ENCODE measurements at regions not wholly inside any gene's neighbourhood (a gene's known extent, or its start where the extent isn't known, plus 50 kb on each side); places are given as distances from the start of the nearest gene placed in this dataset.

GRCh38 chr1:29575826-29576225 is 339.5 kb downstream of the PTPRU start:
- ATAC-seq (replicated peaks), result no peak
- peaks cover 26 to 71% of the 10 kb centered on the region in 2 donors for H3K27me3 Mint-ChIP-seq
- H3K4me3 Mint-ChIP-seq, result no peak overlapping the region
- DNase-seq, result no peak
- H3K27ac Mint-ChIP-seq, result no peak overlapping the region
- no peaks in the 10 kb centered on the region for H3K9me3 Mint-ChIP-seq
- H3K4me1 Mint-ChIP-seq (ENCODE audit: low read depth in 2 of 2), result no peaks in the 10 kb centered on the region
- no peaks in the 10 kb centered on the region for H3K36me3 Mint-ChIP-seq (ENCODE audit: insufficient read depth)

- no peaks in the 10 kb centered on the region for H3K4me1 Mint-ChIP-seq (ENCODE audit: low read depth in 2 of 2)
- H3K27ac Mint-ChIP-seq, result no peak overlapping the region
- no peaks in the 10 kb centered on the region for H3K9me3 Mint-ChIP-seq
- ATAC-seq (replicated peaks) (no peak), DNase-seq (no peak)
- H3K36me3 Mint-ChIP-seq (ENCODE audit: insufficient read depth), result no peaks in the 10 kb centered on the region
- H3K27me3 Mint-ChIP-seq, result peaks cover 26 to 70% of the 10 kb centered on the region in 2 donors
- no peak overlapping the region for H3K4me3 Mint-ChIP-seq
Measured at GRCh38 chr1:29575277-29575676, 339.0 kb downstream of the PTPRU start.

- DNase-seq, result no peak
- Mint-ChIP-seq H3K36me3 (ENCODE audit: insufficient read depth) (no peaks in the 10 kb centered on the region), H3K9me3 (no peaks in the 10 kb centered on the region), H3K27me3 (peaks cover 26 to 70% of the 10 kb centered on the region in 2 donors), H3K27ac (no peak overlapping the region), H3K4me1 (ENCODE audit: low read depth in 2 of 2) (no peaks in the 10 kb centered on the region), H3K4me3 (no peak overlapping the region)
- ATAC-seq (replicated peaks), result no peak
Measured at GRCh38 chr1:29574871-29575270, 338.5 kb downstream of the PTPRU start.

GRCh38 chr1:29569971-29570634 is 333.8 kb downstream of the PTPRU start:
- Mint-ChIP-seq H3K27me3 (peaks cover 19 to 50% of the 10 kb centered on the region in 2 donors), H3K4me1 (ENCODE audit: low read depth in 2 of 2) (no peaks in the 10 kb centered on the region), H3K27ac (no peak overlapping the region), H3K9me3 (peaks cover 6 to 13% of the 10 kb centered on the region in 2 donors), H3K4me3 (no peak overlapping the region), H3K36me3 (ENCODE audit: insufficient read depth) (no peaks in the 10 kb centered on the region)
- no peak for DNase-seq
- no peak for ATAC-seq (replicated peaks)

GRCh38 chr1:29567257-29567656 is 330.9 kb downstream of the PTPRU start:
- Mint-ChIP-seq H3K4me3 (no peak overlapping the region), H3K9me3 (peaks cover 10 to 26% of the 10 kb centered on the region in 2 donors), H3K27ac (no peak overlapping the region), H3K27me3 (peaks cover 7 to 24% of the 10 kb centered on the region in 2 donors), H3K4me1 (ENCODE audit: low read depth in 2 of 2) (no peaks in the 10 kb centered on the region), H3K36me3 (ENCODE audit: insufficient read depth) (no peaks in the 10 kb centered on the region)
- DNase-seq (no peak), ATAC-seq (replicated peaks) (no peak)

- Mint-ChIP-seq H3K27me3 (peaks cover 0 to 20% of the 10 kb centered on the region in 2 donors), H3K36me3 (ENCODE audit: insufficient read depth) (no peaks in the 10 kb centered on the region), H3K4me1 (ENCODE audit: low read depth in 2 of 2) (no peaks in the 10 kb centered on the region), H3K4me3 (no peak overlapping the region), H3K9me3 (peaks cover 10 to 27% of the 10 kb centered on the region in 2 donors), H3K27ac (no peak overlapping the region)
- ATAC-seq (replicated peaks), result no peak
- DNase-seq, result no peak
Measured at GRCh38 chr1:29565490-29565889, 329.2 kb downstream of the PTPRU start.

GRCh38 chr1:29563571-29563970 is 327.2 kb downstream of the PTPRU start:
- DNase-seq (no peak), ATAC-seq (replicated peaks) (no peak)
- Mint-ChIP-seq H3K4me1 (ENCODE audit: low read depth in 2 of 2) (no peaks in the 10 kb centered on the region), H3K4me3 (no peak overlapping the region), H3K27ac (no peak overlapping the region), H3K27me3 (peaks cover 8 to 31% of the 10 kb centered on the region in 2 donors), H3K36me3 (ENCODE audit: insufficient read depth) (no peaks in the 10 kb centered on the region), H3K9me3 (peaks cover 10 to 22% of the 10 kb centered on the region in 2 donors)

GRCh38 chr1:29563092-29563491 is 326.8 kb downstream of the PTPRU start:
- Mint-ChIP-seq H3K4me1 (ENCODE audit: low read depth in 2 of 2) (no peaks in the 10 kb centered on the region), H3K27ac (no peak overlapping the region), H3K9me3 (peaks cover 7 to 22% of the 10 kb centered on the region in 2 donors), H3K27me3 (peaks cover 8 to 36% of the 10 kb centered on the region in 2 donors), H3K36me3 (ENCODE audit: insufficient read depth) (no peaks in the 10 kb centered on the region), H3K4me3 (no peak overlapping the region)
- no peak for ATAC-seq (replicated peaks)
- DNase-seq, result no peak

GRCh38 chr1:29559056-29559455 is 322.7 kb downstream of the PTPRU start:
- Mint-ChIP-seq H3K9me3 (peaks cover 4 to 14% of the 10 kb centered on the region in 2 donors), H3K4me3 (no peak overlapping the region), H3K36me3 (ENCODE audit: insufficient read depth) (no peaks in the 10 kb centered on the region), H3K27ac (no peak overlapping the region), H3K4me1 (ENCODE audit: low read depth in 2 of 2) (no peaks in the 10 kb centered on the region), H3K27me3 (peaks cover 8 to 58% of the 10 kb centered on the region in 2 donors)
- ATAC-seq (replicated peaks) (no peak), DNase-seq (no peak)

- H3K4me3 Mint-ChIP-seq, result no peak overlapping the region
- H3K9me3 Mint-ChIP-seq, result peaks cover 4 to 8% of the 10 kb centered on the region in 2 donors
- DNase-seq (no peak), ATAC-seq (replicated peaks) (no peak)
- H3K4me1 Mint-ChIP-seq (ENCODE audit: low read depth in 2 of 2), result no peaks in the 10 kb centered on the region
- no peaks in the 10 kb centered on the region for H3K36me3 Mint-ChIP-seq (ENCODE audit: insufficient read depth)
- H3K27ac Mint-ChIP-seq, result no peak overlapping the region
- peaks cover 8 to 58% of the 10 kb centered on the region in 2 donors for H3K27me3 Mint-ChIP-seq
Measured at GRCh38 chr1:29557701-29558600, 321.6 kb downstream of the PTPRU start.

GRCh38 chr1:29557066-29557465 is 320.7 kb downstream of the PTPRU start:
- no peak overlapping the region for H3K4me3 Mint-ChIP-seq
- H3K36me3 Mint-ChIP-seq (ENCODE audit: insufficient read depth), result no peaks in the 10 kb centered on the region
- peaks cover 8 to 58% of the 10 kb centered on the region in 2 donors for H3K27me3 Mint-ChIP-seq
- ATAC-seq (replicated peaks) (no peak), DNase-seq (no peak)
- H3K4me1 Mint-ChIP-seq (ENCODE audit: low read depth in 2 of 2), result no peaks in the 10 kb centered on the region
- H3K9me3 Mint-ChIP-seq, result no peaks in the 10 kb centered on the region
- H3K27ac Mint-ChIP-seq, result no peak overlapping the region

- Mint-ChIP-seq H3K27me3 (peaks cover 8 to 58% of the 10 kb centered on the region in 2 donors), H3K9me3 (no peaks in the 10 kb centered on the region), H3K4me1 (ENCODE audit: low read depth in 2 of 2) (no peaks in the 10 kb centered on the region), H3K4me3 (no peak overlapping the region), H3K36me3 (ENCODE audit: insufficient read depth) (no peaks in the 10 kb centered on the region), H3K27ac (no peak overlapping the region)
- DNase-seq (no peak), ATAC-seq (replicated peaks) (no peak)
Measured at GRCh38 chr1:29556657-29557056, 320.3 kb downstream of the PTPRU start.

GRCh38 chr1:29555043-29555620 is 318.8 kb downstream of the PTPRU start:
- no peak for ATAC-seq (replicated peaks)
- H3K27me3 Mint-ChIP-seq, result peaks cover 8 to 43% of the 10 kb centered on the region in 2 donors
- H3K27ac Mint-ChIP-seq, result no peak overlapping the region
- no peak overlapping the region for H3K4me3 Mint-ChIP-seq
- no peaks in the 10 kb centered on the region for H3K36me3 Mint-ChIP-seq (ENCODE audit: insufficient read depth)
- no peak for DNase-seq
- no peaks in the 10 kb centered on the region for H3K9me3 Mint-ChIP-seq
- no peaks in the 10 kb centered on the region for H3K4me1 Mint-ChIP-seq (ENCODE audit: low read depth in 2 of 2)
